Embryonic facial prominence (tissue), 1 donor: ENCODE measurements at regions not wholly inside any gene's neighbourhood (a gene's known extent, or its start where the extent isn't known, plus 50 kb on each side); places are given as distances from the start of the nearest gene placed in this dataset.
"Not testable (repeated sequence)": the region's sequence is repeated elsewhere in the genome, so short reads cannot be mapped to it uniquely, and the experiment has no call there.

Source experiments
- DNase-seq: peaks from one replicate; pipeline ENCODE4 v3.0.0-alpha.2; 2016; ENCODE audit errors: extremely low spot score

DNA sequence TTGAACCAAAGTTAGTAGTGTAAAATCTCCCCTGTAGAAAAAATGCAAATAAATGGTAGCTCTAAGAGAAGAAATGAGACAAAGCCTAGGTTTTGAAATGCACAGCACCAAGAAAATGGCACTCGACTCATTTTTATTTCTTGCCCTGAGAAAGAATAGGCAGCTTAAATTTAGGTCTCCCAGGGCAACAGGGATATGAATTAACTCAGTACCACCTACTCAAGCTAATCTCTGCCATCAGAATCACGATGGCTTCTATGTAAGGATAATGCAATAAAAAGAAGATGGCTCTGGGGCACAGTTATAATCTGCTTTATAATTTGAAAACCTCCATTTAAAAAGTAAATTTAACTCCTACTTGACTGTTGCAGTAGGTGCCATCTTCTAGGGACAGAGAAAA lies 1784.3 kb downstream of the LRRC4C start:
- no peak for DNase-seq

DNA sequence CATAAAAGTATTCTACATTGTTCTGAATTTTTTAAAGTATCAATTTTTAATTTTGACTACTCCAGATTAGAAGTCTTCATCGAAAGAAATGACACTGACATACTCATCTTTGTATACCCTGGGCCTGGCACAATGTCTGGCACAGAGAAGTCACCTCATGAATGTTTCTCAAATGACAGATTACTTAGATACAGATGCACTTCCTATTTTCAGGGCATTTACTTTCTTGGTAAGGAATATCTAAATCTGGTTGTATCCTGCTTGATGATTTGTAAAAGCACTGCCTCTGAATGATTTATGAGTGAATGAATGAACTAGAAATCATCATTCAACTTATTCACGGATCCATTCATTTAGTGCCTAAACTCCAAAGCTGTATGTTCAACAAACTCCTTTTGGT lies 1784.7 kb downstream of the LRRC4C start:
- no peak for DNase-seq

DNA sequence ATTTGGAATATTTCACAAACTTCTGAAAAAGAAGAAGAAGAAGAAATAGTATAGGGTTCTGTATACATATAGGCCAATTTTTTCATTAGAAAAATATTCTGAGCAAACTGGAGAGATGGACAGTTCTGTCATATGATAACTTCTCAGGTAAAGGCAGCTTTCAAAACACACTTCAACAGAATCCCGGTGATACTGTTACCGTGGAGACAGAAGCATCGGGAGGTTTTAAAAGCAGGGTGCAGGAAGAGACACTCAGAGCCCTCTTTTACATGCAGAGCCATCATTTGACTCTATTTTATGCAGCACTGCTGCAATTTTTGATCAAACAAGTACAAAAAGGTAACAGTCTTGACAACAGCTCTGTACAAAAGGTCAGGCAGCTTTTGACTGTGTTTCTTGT lies 1785.4 kb downstream of the LRRC4C start:
- DNase-seq = no peak

DNA sequence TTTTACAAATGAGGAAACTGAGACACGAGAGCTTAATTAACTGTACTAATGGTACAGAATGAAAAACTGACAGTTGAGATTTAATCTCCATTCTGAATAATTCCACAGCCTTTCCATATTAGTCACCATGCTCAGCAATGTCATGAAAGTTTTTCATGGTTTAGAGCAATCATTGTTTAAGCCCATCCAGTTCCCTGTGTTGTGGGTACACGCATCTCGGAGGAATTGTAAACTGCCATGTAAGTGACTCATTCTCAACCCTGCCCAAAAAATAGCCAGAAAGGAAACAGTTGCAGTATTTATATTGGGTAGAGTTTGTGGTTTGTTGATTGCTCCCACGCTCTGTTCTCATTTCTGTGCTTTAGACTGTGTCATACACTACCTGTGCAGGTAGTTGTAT lies 1790.8 kb downstream of the LRRC4C start:
- no peak for DNase-seq

DNA sequence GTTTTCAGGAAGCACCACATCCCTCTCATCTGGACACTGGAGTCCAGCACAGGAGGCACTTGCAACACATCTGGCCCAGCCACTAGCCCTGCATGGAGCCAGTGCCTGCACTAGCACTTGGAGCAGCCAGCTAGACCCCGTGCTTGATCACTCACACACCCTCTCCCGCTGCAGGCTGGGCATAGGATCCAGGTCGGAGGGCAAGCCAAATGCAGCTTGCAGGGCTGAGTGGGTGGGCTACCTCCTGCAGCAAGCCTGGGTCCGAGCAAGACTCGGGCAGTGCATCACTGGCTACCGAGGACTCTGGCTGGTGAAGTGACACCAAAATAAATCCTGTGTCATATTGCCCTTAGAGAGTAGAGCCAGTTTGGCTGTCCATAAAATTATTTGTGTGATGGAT lies 1795.4 kb downstream of the LRRC4C start:
- DNase-seq = no peak

DNA sequence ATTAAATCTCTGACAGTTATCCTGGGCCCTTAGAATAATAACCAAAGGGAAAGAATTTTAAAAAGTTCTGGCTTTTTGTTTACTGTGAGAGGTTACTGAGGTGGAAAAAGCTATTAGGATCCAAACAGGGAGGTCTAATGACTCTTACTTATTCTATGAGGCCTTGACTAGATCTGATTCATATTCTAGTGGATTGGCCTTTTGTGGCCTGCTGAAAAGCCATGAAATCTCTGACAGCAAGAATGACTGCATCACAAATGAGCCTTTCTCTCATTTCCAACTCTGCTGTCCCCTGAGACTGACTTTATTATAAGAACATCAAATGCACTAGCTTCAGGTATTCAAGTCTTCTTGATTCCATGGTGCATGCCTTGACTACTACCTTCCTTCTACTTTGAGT lies 1797.6 kb downstream of the LRRC4C start:
- DNase-seq = no peak

DNA sequence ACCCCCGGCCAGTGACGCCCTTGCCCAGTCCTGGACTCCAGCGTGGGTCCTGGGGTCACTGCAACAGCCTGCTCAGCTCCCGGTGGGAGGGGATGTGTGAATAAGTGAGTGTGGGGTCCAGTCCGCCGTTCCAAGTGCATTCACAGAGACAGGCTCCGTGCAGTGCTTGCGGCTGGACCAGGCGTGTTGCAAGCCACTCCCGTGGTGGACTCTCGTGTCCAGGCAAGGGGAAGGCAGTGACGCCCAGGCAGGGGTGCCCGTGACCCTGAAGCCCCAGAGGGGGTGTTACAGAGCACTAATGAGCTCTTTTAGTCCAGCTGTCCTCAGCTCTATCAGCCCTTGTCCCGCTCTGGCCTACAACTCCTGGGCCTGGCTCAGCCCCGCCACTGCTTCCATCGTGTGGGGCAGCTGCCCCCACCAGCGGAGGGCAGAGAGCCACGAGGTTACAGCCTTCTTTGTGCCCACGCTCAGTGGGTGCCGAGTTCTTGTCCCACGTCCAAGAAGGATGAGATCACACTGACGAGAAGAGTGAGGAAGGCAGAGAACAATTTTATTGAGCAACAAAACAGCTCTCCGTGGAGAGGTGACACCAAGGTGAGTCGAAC lies 1807.5 kb downstream of the LRRC4C start:
- no peak for DNase-seq

DNA sequence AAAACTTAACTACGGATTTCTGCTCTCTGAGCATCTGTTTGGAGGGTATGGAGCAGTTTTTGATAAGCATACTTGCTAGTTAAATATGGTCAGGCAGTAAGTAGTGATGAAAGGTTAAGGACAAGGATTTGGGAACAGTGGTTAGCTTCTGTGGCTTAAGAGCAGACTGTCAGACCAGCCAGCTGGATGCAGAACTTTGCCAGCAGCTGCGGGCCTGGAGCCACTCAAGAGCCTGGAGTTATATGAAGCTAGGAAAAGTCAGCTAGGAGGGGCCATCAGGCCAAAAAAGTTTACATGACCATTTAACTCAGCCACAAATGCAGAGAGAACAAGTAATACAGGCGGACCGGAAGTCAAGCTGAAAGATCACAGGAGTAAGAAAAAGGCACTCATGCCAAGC lies 1817.7 kb downstream of the LRRC4C start:
- no peak for DNase-seq

DNA sequence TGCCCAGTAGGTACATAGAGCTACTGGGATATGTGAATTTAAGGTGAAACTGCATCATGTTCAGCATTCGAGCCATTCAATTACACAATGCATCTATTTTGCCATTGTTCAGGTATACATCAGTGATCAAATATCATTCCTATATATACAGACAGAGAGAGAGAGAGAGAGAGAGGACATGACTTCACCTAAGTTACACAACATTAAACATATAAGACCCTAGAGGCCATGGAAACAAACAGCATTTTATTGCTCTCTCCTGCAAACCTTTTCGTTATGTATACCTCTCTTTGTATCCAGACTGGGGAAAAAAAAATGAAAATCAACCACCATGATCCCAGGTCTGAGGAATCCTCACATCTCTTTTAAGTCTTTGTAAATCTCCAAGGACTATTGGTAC lies 1829.1 kb downstream of the LRRC4C start:
- DNase-seq = no peak

DNA sequence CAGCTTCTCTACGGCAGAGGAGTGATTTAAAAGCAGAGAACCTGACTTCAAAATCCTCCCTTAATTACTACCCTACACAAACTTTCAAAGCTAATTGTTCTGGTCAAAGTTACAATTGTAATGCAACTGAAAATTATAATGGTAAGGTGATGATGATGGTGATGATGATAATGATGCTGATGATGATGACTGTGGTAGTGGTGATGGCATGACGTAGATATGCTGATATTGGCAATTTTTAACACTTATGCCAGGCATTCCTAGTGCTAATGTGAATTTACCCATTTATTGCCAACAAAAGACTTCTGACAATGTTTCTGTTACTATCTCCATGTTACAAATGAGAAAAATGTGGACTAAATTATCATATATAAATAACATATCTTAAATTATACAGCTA lies 1831.1 kb downstream of the LRRC4C start:
- no peak for DNase-seq

DNA sequence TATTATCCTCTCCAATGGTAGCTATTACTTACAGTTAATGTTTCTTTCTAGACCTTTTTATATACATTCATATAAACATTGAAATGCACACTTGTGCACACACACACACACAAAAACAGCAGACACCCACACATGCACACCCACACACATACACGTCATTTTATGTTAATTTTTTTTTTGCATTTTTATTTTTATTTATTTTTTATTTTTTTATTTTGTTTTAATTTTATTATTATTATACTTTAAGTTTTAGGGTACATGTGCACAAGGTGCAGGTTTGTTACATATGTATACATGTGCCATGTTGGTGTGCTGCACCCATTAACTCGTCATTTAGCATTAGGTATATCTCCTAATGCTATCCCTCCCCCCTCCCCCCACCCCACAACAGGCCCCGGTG lies 1839.1 kb downstream of the LRRC4C start:
- DNase-seq = not testable (repeated sequence)

DNA sequence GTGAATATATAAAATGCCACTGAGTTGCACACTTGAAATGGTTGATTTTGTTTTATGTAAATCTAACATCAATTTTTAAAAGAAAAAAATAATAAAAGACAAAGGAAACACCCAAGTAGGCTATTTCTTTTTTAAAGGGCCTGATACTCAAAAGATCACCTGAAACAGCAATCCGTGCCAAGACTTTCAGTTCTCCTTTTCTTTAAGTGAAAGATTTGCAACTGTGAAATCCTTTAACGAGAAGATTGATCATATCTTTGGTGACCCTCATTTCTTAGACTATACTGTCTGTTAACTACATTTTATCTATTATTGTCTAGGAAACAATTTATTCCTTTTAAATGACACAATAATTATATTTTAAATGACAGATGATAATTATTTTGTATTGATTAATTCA lies 1841.5 kb downstream of the LRRC4C start:
- no peak for DNase-seq

DNA sequence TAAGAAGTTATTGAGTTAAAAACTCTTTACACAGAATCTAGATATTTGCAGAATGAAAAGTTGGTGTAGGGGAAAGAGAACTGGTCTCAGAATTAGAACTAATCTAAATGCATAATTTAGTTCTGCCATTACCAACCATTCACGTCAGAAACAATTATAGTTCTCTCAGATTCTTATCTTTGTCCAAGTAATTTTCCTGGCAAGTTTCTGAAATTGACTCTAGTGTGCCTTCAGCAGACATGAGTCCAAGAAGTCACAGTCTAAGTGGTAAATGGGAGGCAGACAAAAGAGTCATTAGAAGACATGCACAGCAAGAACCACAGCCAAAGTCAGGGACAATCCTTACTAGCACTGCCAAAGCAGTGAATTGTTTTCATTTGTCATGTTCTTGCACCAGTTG lies 1870.1 kb downstream of the LRRC4C start:
- DNase-seq = no peak

DNA sequence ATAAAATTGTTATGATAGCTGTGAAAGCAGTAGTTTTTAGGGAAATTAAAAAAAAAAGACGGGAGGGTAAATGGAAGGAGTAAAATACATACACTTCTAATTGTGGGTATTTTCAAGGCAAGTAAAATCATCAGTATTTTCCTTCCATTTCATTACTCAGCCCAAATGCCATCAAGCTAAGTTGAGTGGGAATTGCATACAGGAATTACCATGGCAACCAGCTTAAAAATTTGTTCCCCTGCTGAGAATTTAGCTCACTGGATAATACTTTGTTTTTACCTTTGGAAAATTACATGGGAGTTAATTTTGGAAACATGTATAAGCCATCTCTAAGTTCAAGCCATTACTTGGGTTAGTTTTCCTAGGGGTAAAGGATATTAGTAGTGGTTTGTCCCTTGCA lies 1873.4 kb downstream of the LRRC4C start:
- DNase-seq = no peak

DNA sequence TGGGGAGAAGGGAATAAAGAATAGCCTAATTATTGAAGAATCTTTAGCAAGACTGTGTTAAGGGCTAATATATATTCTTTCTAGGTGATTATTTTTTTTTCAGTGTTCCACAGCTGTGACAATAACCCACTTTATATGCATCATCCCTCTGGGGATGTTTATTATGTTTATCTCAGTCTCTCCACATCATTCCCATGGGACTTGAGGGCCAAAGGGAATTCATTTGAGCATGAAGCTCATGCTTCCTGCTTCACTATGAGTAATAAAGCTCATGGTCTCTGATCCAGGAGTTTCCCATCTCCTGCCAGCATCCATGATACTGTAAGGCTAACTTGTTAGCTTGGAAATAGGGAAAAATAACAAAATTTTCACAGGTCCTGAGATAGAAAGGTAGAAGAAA lies 1888.4 kb downstream of the LRRC4C start:
- no peak for DNase-seq

DNA sequence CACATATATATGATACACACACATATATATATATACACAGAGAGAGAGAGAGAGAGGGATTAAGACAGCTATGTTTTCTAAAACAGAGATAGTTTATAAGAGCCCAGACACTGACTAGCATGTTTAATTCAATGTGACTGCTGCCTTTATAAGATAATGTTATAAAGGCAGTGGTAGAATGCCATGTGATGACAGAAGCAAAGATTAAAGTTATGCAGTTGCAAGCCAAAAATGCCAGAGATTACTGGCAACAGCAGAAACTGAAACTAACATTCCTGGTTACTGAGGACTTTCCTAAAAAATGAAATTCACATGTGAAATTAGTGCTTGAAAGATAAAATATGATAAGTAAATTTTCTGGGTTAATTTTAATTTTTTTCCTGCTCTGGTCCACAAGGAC lies 1888.9 kb downstream of the LRRC4C start:
- no peak for DNase-seq

DNA sequence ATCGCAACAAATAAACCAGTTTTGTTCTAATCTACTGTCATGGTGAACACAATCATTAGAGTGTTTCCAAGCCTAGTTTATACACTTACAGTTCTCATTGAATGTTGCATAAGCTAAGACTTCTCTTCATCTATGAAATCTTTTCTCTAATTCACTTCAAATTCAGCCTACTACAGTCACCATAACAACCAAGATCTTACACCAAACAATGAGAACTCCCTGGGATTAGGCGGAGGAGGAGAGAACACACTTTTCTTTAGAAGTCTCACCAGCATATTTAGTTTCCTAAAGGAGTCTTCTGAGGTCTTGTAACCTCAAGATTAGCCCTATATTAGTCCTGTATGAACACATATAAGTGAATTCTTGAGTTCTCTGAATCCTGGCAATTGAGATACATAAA lies 1889.7 kb downstream of the LRRC4C start:
- no peak for DNase-seq

DNA sequence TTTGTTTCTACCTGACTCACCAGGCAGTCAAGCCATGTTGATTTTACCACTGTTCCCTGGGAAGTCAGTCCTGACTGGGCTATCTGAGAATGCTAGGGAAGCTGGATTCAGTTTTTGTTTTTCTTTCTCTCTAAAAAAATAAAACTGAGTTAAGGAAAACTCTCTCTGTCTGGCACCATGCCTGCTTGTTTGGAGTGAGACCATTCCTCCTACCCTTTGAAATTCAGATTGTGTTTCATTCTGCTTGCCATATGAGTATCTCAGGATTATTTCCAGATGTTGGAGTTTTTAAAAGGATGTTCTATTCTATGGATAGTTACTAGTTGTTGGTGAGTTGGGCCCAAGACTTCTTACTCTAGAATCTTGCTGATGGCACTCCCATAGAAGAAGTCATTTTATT lies 1917.0 kb downstream of the LRRC4C start:
- peak; percentile 59 for DNase-seq

DNA sequence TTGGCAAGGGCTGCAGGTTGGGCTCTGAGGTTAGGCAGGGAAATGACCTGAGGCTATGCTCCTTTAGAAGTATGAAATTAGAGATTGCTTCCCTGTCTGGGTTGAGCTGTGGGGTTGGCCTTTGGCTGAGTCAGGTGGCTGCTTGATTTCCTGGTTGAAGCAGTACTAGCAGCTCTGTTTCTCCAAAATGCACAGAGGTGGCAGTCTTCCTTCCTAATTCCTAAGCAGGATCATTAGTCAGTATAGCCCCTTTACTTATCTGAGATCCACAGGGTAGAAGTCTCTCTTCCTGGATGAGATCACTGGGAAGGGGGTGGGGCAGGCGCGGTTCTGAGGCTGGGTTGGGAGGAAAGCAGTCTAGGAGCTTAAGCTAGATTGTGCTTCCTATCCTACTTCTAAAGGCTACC lies 1917.5 kb downstream of the LRRC4C start:
- DNase-seq = no peak

DNA sequence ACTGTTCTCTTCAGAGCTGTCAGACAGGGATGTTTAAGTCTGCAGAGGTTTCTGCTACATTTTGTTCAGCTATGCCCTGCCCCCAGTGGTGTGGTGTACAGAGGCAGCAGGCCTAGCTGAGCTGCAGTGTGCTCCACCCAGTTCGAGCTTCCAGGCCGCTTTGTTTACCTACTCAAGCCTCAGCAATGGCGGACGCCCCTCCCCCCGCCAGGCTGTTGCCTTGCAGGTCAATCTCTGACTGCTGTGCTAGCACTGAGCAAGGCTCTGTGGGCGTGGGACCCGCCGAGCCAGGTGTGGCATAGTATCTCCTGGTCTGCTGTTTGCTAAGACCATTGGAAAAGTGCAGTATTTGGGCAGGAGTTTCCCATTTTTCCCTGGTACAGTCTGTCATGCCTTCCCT lies 1923.1 kb downstream of the LRRC4C start:
- DNase-seq = not testable (repeated sequence)
